Brain microvascular endothelial cell (primary cell): ENCODE measurements at regions not wholly inside any gene's neighbourhood (a gene's known extent, or its start where the extent isn't known, plus 50 kb on each side); places are given as distances from the start of the nearest gene placed in this dataset.
A peak's percentile ranks its signal among the peaks of the same experiment; 100 is the strongest.

Experiments used
- DNase-seq: peaks from one replicate; pipeline ENCODE4 v3.0.0-alpha.2; 2020
- H3K27ac ChIP-seq: fragments of 250-450 bp; sonication (Bioruptor Pico); 2 replicates; pipeline ENCODE4 v1.5.1; 2020; ENCODE audit warnings: mild to moderate bottlenecking, moderate library complexity
- H3K27me3 ChIP-seq: fragments of 250-450 bp; sonication (Bioruptor Pico); replicated peaks from 2 replicates; pipeline ENCODE4 v1.5.1; 2020; ENCODE audit warnings: mild to moderate bottlenecking
- H3K36me3 ChIP-seq: fragments of 250-450 bp; sonication (Bioruptor Pico); replicated peaks from 2 replicates; pipeline ENCODE4 v1.5.1; 2020; ENCODE audit warnings: mild to moderate bottlenecking
- H3K4me3 ChIP-seq: 2 replicates; pipeline ENCODE4 v1.5.1; 2011; ENCODE audit warnings: low read depth, mild to moderate bottlenecking, control low read depth, low read length, moderate library complexity
- CTCF ChIP-seq: IDR thresholded peaks from 2 replicates; pipeline ENCODE4 v1.5.1; 2011; ENCODE audit warnings: low read depth, mild to moderate bottlenecking, moderate library complexity, low read length, control low read depth, inconsistent platforms; ENCODE audit errors: missing control alignments
- in situ Hi-C: cut with HindIII; loops from 2 replicates; pipeline ENCODE4 v1.10.0; 2017; ENCODE audit warnings: low sequenced_read_pairs, low pct_ligation_motif_present

- no peak for DNase-seq
- H3K4me3 ChIP-seq = no peak overlapping the region
- no peaks in the 10 kb centered on the region for H3K36me3 ChIP-seq
- in situ Hi-C loops = no loop called here
- no peak overlapping the region for H3K27ac ChIP-seq
- H3K27me3 ChIP-seq = no peaks in the 10 kb centered on the region
- no peak for TF ChIP-seq CTCF
Observed at GRCh38 chr1:59092126-59092525, 204.8 kb upstream of the FGGY start.

GRCh38 chr1:59094001-59094400 lies 202.9 kb upstream of the FGGY start:
- no peaks in the 10 kb centered on the region for H3K27me3 ChIP-seq
- no peak for TF ChIP-seq CTCF
- in situ Hi-C loops = no loop called here
- no peak for DNase-seq
- no peaks in the 10 kb centered on the region for H3K36me3 ChIP-seq
- no peak overlapping the region for H3K27ac ChIP-seq
- no peak overlapping the region for H3K4me3 ChIP-seq

GRCh38 chr1:59096501-59096900 lies 200.4 kb upstream of the FGGY start:
- Histone ChIP-seq H3K36me3 (no peaks in the 10 kb centered on the region), H3K27me3 (no peaks in the 10 kb centered on the region), H3K4me3 (no peak overlapping the region), H3K27ac (no peak overlapping the region)
- no peak for DNase-seq
- no peak for TF ChIP-seq CTCF
- in situ Hi-C loops = no loop called here

- Histone ChIP-seq H3K4me3 (no peak overlapping the region), H3K36me3 (no peaks in the 10 kb centered on the region), H3K27ac (no peak overlapping the region), H3K27me3 (no peaks in the 10 kb centered on the region)
- TF ChIP-seq CTCF = no peak
- in situ Hi-C loops = no loop called here
- DNase-seq = no peak
Observed at GRCh38 chr1:59098655-59099054, 198.2 kb upstream of the FGGY start.

GRCh38 chr1:59100708-59101374 lies 196.1 kb upstream of the FGGY start:
- Histone ChIP-seq H3K27me3 (no peaks in the 10 kb centered on the region), H3K27ac (no peak overlapping the region), H3K36me3 (no peaks in the 10 kb centered on the region), H3K4me3 (no peak overlapping the region)
- DNase-seq = peak; percentile 63
- no peak for TF ChIP-seq CTCF
- in situ Hi-C loops = no loop called here

GRCh38 chr1:59101518-59101917 lies 195.4 kb upstream of the FGGY start:
- DNase-seq = no peak
- in situ Hi-C loops = no loop called here
- H3K27ac ChIP-seq = no peak overlapping the region
- no peak overlapping the region for H3K4me3 ChIP-seq
- H3K36me3 ChIP-seq = no peaks in the 10 kb centered on the region
- TF ChIP-seq CTCF = no peak
- no peaks in the 10 kb centered on the region for H3K27me3 ChIP-seq
